PC-3 (cell line): ENCODE measurements at regions not wholly inside any gene's neighbourhood (a gene's known extent, or its start where the extent isn't known, plus 50 kb on each side); places are given as distances from the start of the nearest gene placed in this dataset.

Experiments used
- ATAC-seq: fragments of 200-7000 bp; cut with Tn5 transposase; 2 replicates; pipeline ENCODE4 v1.9.1; 2020; ENCODE audit warnings: mild to moderate bottlenecking, moderate library complexity
- BruUV-seq: library from RNA; stranded (reverse); fragments of 400-500 nt; replicated peaks from 2 replicates; lab custom pipeline; 2021; lab: Mats Ljungman, UMichigan
- CTCF ChIA-PET: fragments of 300-600 bp; sonication (Branson Sonifier 250); formaldehyde crosslinking; loops from one replicate; lab custom pipeline; 2022; ENCODE audit warnings: antibody characterized with exemption; lab: Charles Lee
- POLR2A ChIA-PET: fragments of 300-600 bp; sonication (Branson Sonifier 250); formaldehyde crosslinking; loops from one replicate; lab custom pipeline; 2022; ENCODE audit warnings: antibody characterized with exemption; ENCODE audit not compliant: unreplicated experiment; lab: Charles Lee
- DNase-seq: peaks from one replicate; pipeline ENCODE4 v3.0.0-alpha.2; 2015
- H2AFZ ChIP-seq: fragments of 300-600 bp; sonication (generic); 2 replicates; pipeline ENCODE4 v1.6.0; 2016; ENCODE audit warnings: antibody characterized with exemption, low read length
- H3F3A ChIP-seq: fragments of 300-600 bp; sonication (generic); one replicate; pipeline ENCODE4 v1.6.0; 2017; ENCODE audit warnings: antibody characterized with exemption, low read length, control low read depth, mild to moderate bottlenecking; ENCODE audit not compliant: unreplicated experiment
- H3K27ac ChIP-seq: fragments of 300-600 bp; sonication (generic); 2 replicates; pipeline ENCODE4 v1.5.1; 2016; ENCODE audit warnings: mild to moderate bottlenecking, low read length
- H3K27me3 ChIP-seq: fragments of 300-600 bp; sonication (generic); 2 replicates; pipeline ENCODE4 v1.6.1; 2016; ENCODE audit warnings: low read length, mixed read lengths
- H3K36me3 ChIP-seq: fragments of 300-600 bp; sonication (generic); 2 replicates; pipeline ENCODE4 v1.6.1; 2016; ENCODE audit warnings: low read depth, mixed run types, low read length, mixed read lengths
- H3K4me1 ChIP-seq: fragments of 300-600 bp; sonication (generic); 2 replicates; pipeline ENCODE4 v1.5.1; 2016; ENCODE audit warnings: low read length; ENCODE audit not compliant: insufficient read depth
- H3K4me2 ChIP-seq: fragments of 300-600 bp; sonication (generic); 2 replicates; pipeline ENCODE4 v1.6.0; 2016; ENCODE audit warnings: low read length
- H3K4me3 ChIP-seq: fragments of 300-600 bp; sonication (generic); 2 replicates; pipeline ENCODE4 v1.5.1; 2016; ENCODE audit warnings: mild to moderate bottlenecking, low read length, mixed read lengths
- H3K79me2 ChIP-seq: fragments of 300-600 bp; sonication (generic); 2 replicates; pipeline ENCODE4 v1.6.1; 2017; ENCODE audit warnings: low read length, mixed read lengths
- H3K9ac ChIP-seq: fragments of 300-600 bp; sonication (generic); 2 replicates; pipeline ENCODE4 v1.6.0; 2016; ENCODE audit warnings: mild to moderate bottlenecking, low read length
- H3K9me2 ChIP-seq: fragments of 300-600 bp; sonication (generic); replicated peaks from 2 replicates; pipeline ENCODE4 v1.6.1; 2016; ENCODE audit warnings: mixed run types, low read length, mixed read lengths
- H3K9me3 ChIP-seq: fragments of 300-600 bp; sonication (generic); 2 replicates; pipeline ENCODE4 v1.6.1; 2016; ENCODE audit warnings: low read length, mixed read lengths
- H4K20me1 ChIP-seq: fragments of 300-600 bp; sonication (generic); 2 replicates; pipeline ENCODE4 v1.6.1; 2016; ENCODE audit warnings: low read length, mixed read lengths
- EZH2 ChIP-seq: fragments of 300-600 bp; sonication (generic); IDR thresholded peaks from one replicate; pipeline ENCODE4 v1.6.1; 2017; ENCODE audit warnings: antibody characterized with exemption, mild to moderate bottlenecking, low read length; ENCODE audit not compliant: unreplicated experiment
- EZH2phosphoT487 ChIP-seq: fragments of 300-600 bp; sonication (generic); IDR thresholded peaks from 2 replicates; pipeline ENCODE4 v1.6.1; 2018; ENCODE audit warnings: mild to moderate bottlenecking, antibody characterized with exemption, low read length, borderline replicate concordance
- intact Hi-C: fragments of 100-400 bp; cut with micrococcal nuclease; formaldehyde crosslinking; loops from 2 replicates; pipeline ENCODE4 v1.9.0; 2023
- TF ChIP-seq, protein P1 (sequence below): fragments of 300-600 bp; sonication (generic); conservative IDR thresholded peaks from 2 replicates; pipeline ENCODE4 v1.5.1; 2017; ENCODE audit warnings: antibody characterized with exemption, low read depth, mild to moderate bottlenecking, low read length

- H4K20me1 ChIP-seq = no peaks in the 10 kb centered on the region
- DNase-seq = no peak
- TF ChIP-seq EZH2 = no peak
- TF ChIP-seq EZH2phosphoT487 = no peak
- TF ChIP-seq, protein P1, sequence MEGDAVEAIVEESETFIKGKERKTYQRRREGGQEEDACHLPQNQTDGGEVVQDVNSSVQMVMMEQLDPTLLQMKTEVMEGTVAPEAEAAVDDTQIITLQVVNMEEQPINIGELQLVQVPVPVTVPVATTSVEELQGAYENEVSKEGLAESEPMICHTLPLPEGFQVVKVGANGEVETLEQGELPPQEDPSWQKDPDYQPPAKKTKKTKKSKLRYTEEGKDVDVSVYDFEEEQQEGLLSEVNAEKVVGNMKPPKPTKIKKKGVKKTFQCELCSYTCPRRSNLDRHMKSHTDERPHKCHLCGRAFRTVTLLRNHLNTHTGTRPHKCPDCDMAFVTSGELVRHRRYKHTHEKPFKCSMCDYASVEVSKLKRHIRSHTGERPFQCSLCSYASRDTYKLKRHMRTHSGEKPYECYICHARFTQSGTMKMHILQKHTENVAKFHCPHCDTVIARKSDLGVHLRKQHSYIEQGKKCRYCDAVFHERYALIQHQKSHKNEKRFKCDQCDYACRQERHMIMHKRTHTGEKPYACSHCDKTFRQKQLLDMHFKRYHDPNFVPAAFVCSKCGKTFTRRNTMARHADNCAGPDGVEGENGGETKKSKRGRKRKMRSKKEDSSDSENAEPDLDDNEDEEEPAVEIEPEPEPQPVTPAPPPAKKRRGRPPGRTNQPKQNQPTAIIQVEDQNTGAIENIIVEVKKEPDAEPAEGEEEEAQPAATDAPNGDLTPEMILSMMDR = no peak
- H3K79me2 ChIP-seq = no peaks in the 10 kb centered on the region
- H3K27ac ChIP-seq = no peak overlapping the region
- H3K9ac ChIP-seq = no peak overlapping the region
- no peaks in the 10 kb centered on the region for H3F3A ChIP-seq
- ChIA-PET CTCF (no interaction called here), POLR2A (no interaction called here)
- peaks cover 50% of the 10 kb centered on the region for H3K27me3 ChIP-seq
- no peak overlapping the region for H2AFZ ChIP-seq
- BruUV-seq = no TSS peak
- no peak overlapping the region for H3K4me2 ChIP-seq
- H3K4me3 ChIP-seq = no peak overlapping the region
- intact Hi-C loops = no loop called here
- no peaks in the 10 kb centered on the region for H3K9me3 ChIP-seq
- no peaks in the 10 kb centered on the region for H3K9me2 ChIP-seq
- H3K36me3 ChIP-seq = no peaks in the 10 kb centered on the region
- no peak for ATAC-seq
- no peaks in the 10 kb centered on the region for H3K4me1 ChIP-seq
Measured at GRCh38 chr10:121216721-121217181, 365.6 kb downstream of the WDR11 start.

- POLR2A ChIA-PET = no interaction called here
- Histone ChIP-seq H3K4me2 (no peak overlapping the region), H3K36me3 (no peaks in the 10 kb centered on the region), H4K20me1 (no peaks in the 10 kb centered on the region), H3K27me3 (peaks cover 51% of the 10 kb centered on the region), H2AFZ (no peak overlapping the region), H3K9me3 (no peaks in the 10 kb centered on the region), H3K4me1 (no peaks in the 10 kb centered on the region), H3F3A (no peaks in the 10 kb centered on the region), H3K79me2 (no peaks in the 10 kb centered on the region), H3K9ac (no peak overlapping the region), H3K27ac (no peak overlapping the region), H3K9me2 (no peaks in the 10 kb centered on the region), H3K4me3 (no peak overlapping the region)
- CTCF ChIA-PET = no interaction called here
- TF ChIP-seq, protein P1 = no peak
- TF ChIP-seq EZH2phosphoT487 (no peak), EZH2 (no peak)
- no TSS peak for BruUV-seq
- intact Hi-C loops = no loop called here
- no peak for DNase-seq
- ATAC-seq = no peak
Measured at GRCh38 chr10:121217331-121217730, 366.2 kb downstream of the WDR11 start.

GRCh38 chr10:121221072-121221471, 369.9 kb downstream of the WDR11 start:
- DNase-seq (no peak), ATAC-seq (no peak)
- no peak overlapping the region for H3K4me2 ChIP-seq
- TF ChIP-seq EZH2phosphoT487 (no peak), EZH2 (no peak)
- TF ChIP-seq, protein P1 = no peak
- no peaks in the 10 kb centered on the region for H3K9me2 ChIP-seq
- no peak overlapping the region for H3K27ac ChIP-seq
- no peak overlapping the region for H3K9ac ChIP-seq
- peaks cover 42% of the 10 kb centered on the region for H3K27me3 ChIP-seq
- intact Hi-C loops = no loop called here
- H3K9me3 ChIP-seq = no peaks in the 10 kb centered on the region
- H4K20me1 ChIP-seq = no peaks in the 10 kb centered on the region
- no TSS peak for BruUV-seq
- no peak overlapping the region for H3K4me3 ChIP-seq
- no peaks in the 10 kb centered on the region for H3K4me1 ChIP-seq
- H3F3A ChIP-seq = no peaks in the 10 kb centered on the region
- no peaks in the 10 kb centered on the region for H3K36me3 ChIP-seq
- CTCF ChIA-PET = no interaction called here
- no peaks in the 10 kb centered on the region for H3K79me2 ChIP-seq
- H2AFZ ChIP-seq = no peak overlapping the region
- POLR2A ChIA-PET = no interaction called here
